ENCODE measurements at regions not wholly inside any gene's neighbourhood (a gene's known extent, or its start where the extent isn't known, plus 50 kb on each side); places are given as distances from the start of the nearest gene placed in this dataset.
"Not testable (repeated sequence)": the region's sequence is repeated elsewhere in the genome, so short reads cannot be mapped to it uniquely, and the experiment has no call there.

DNA sequence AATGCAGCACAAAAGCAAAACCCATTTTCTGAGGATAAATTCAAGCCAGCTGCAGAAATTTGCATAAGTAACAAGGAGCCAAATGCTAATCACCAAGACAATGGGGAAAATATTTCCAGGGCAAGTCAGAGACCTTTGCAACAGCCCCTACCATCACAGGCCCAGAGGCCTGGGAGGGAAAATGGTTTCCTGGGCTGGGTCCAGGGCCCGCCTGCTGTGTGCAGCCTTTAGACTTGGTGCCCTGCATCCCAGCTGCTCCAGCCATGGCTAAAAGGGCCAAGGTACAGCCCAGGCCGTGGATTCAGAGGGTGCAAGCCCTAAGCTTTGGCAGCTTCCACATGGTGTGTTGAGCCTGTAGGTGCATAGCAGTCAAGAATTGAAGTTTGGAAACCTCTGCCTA, 309.5 kb upstream of the SGCG start:
- no peak for DNase-seq

- DNase-seq, result no peak
Measured at GRCh38 chr13:22874839-22875238, 305.9 kb upstream of the SGCG start.

- DNase-seq, result no peak
Measured at GRCh38 chr13:22877421-22877820, 303.4 kb upstream of the SGCG start.

DNA sequence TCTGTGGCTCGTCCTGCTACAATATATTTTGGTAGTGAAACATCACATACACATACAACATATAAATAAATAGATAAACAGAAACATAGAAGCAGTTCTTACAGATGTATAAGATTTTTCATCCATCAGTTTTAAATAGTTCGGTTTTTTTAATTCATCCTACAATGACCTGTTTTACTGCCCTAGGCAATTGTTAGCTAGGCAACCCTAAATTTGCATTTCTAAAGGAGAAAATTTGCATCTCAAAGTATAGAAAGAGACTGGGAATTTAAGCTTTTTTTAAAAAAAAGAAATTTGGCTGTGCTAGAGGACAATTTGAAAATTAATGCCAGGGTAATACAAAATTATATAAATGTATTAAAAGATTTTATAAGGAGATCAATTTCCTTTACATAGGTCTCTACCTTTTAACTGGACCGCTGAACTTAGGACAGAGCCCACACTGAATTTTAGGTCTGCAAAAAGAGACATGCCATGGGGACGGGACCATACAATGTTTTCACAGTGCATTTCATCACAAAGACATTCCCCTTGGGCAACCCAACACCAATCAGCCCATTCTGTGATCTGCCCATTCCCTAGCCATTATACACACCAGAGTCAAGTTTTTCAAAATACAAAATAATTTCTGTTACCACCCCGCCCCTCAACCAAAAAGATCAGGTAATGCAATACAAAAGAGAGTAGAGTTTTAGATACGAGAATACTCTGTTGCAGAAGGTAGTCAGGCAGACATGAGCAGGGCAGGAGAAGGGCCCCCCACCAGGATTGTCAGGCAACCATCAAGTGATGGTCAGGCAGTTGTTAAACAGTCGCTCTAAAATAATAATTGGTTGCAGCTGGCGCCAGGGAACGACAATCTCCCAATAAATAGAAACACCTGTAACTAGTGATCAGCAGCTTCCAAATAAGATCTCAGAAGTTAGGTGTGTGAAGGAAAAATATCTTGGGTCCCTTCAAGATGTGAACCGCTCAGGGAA, 299.7 kb upstream of the SGCG start:
- DNase-seq, result no peak

DNA sequence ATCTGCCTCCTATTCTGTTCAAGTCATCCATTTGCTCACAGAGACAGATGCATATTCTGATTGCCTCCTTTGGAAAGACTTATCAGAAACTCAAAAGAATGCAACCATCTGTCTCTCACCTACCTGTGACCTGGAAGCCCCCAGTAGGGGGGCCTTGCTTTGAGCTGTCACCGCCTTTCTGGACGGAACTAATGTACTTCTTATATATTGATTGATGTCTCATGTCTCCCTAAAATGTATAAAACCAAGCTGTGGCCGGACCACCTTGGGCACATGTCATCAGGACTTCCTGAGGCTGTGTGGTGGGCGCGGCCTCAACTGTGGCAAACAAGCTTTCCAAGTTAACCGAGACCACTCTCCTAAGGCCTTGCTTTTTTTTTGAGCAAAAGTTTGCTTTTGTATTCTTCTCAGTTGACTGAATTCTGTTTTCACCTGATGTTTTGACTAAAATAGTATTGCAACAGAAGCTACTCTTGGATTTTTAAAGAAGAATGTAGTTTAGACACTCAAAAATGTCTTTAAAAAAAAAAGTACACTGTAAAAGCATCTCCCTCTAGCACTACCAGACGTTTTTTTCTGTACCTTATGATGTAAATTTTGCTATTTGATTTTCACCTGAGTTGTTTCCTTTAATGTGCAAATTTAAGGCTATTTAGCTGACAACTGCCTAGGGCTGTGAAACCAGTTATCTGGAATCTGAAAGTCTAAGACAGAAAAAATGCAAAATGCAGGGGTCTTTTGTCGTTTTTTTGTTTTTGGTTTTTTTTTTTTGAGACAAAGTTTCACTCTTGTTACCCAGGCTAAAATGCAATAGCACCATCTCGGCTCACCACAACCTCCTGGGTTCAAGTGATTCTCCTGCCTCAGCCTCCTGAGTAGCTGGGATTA, 298.8 kb upstream of the SGCG start:
- not testable (repeated sequence) for DNase-seq

- no peak for DNase-seq
Measured at GRCh38 chr13:22883262-22883840, 297.4 kb upstream of the SGCG start.

GRCh38 chr13:22883956-22884355, 296.8 kb upstream of the SGCG start:
- DNase-seq, result no peak

- not testable (repeated sequence) for DNase-seq
Measured at GRCh38 chr13:22886061-22886460, 294.7 kb upstream of the SGCG start.

- not testable (repeated sequence) for DNase-seq
Measured at GRCh38 chr13:22889376-22889775, 291.4 kb upstream of the SGCG start.

DNA sequence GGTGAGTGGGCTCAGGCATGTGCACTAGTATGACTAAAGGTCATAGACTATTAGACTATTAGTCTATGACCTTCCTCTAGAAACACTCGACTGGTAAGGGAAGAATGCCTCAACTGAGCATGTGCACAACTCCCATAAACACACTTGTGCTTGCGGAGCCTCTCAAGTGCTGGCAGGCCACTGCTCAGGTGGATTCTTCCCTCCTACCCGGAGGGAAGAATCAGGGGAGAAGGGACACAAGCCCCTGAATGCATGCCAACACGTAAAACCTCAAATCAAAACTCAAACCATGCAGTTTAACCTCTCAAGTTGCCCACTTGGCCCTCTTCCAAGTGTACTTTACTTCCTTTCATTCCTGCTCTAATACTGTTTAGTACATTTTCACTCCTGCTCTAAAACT, 287.6 kb upstream of the SGCG start:
- no peak for DNase-seq

DNA sequence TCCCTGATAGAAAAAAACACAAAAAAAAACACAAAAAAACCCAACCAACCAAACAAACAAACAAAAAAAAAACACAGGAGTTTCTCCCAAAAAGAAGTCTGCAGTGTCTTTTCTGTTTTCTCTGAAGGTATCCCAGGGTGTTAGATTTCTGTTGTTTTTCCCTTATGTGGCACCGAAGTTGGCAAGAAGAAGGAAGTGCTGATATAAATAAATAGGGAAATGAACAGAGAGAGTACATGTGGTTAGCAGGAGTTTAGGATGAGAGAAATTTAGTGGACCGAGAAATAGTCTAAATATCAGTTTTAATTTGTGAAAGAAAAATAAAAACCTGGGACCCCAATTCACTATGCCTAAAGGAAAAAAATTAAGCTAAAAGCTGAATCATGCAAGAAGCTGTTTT, 287.0 kb upstream of the SGCG start:
- DNase-seq, result no peak

DNA sequence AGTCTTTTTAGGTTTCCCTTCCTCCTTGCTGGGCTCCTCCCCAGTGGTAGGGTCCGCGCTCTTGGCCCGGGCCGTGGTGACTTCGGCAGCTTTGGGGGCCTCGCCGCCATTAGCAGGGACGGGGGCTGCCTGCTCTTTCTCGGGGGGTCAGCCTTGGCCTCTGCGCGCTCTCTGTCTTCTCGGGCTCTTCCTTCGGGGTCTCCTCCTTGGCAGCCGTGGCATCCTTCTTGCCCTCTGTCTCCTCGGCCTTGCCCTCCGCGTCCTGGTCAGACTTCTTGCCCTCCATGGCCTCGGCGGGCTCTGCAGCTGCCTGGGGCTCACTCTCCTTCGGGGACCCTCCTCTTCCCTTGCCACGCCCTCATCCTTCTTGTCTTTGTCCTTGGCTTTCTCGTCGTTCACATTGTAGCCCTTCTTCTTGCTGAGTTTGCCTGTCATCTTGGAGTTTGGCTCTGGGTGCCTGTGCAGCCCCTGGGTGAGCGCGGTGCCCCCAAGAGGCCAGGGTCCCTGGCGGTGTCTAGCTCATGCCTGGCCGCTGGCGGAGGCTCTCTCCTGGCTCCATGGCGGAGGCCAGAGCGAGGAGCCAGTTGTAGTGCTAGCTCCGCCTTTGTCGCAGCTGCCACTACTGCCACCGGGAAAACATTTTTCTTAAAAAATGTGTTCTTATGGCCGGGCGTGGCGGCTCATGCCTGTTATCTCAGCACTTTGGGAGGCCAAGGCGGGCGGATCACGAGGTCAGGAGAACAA, 283.0 kb upstream of the SGCG start:
- no peak for DNase-seq

DNA sequence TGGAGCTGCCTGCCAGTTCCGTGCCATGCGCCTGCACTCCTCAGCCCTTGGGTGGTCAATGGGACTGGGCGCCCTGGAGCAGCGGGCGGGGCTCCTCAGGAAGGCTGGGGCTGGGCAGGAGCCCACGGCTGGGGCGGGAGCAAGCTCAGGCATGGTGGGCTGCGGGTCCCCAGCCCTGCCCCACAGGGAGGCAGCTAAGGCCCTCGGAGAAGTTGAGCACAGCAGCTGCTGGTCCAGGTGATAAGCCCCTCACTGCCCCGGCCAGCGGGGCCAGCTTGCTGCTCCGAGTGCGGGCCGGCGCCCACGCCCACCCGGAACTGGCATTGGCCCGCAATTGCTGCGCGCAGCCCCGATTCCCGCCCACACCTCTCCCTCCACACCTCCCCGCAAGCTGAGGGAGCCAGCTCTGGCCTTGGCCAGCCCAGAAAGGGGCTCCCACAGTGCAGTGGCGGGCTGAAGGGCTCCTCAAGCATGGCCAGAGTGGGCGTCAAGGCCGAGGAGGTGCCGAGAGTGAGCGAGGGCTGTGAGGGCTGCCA, 280.3 kb upstream of the SGCG start:
- not testable (repeated sequence) for DNase-seq

GRCh38 chr13:22903301-22903700, 277.5 kb upstream of the SGCG start:
- no peak for DNase-seq

GRCh38 chr13:22903925-22904324, 276.9 kb upstream of the SGCG start:
- DNase-seq, result no peak

GRCh38 chr13:22915442-22916082, 265.2 kb upstream of the SGCG start:
- no peak for DNase-seq

- DNase-seq, result not testable (repeated sequence)
Measured at GRCh38 chr13:22916276-22916675, 264.5 kb upstream of the SGCG start.

DNA sequence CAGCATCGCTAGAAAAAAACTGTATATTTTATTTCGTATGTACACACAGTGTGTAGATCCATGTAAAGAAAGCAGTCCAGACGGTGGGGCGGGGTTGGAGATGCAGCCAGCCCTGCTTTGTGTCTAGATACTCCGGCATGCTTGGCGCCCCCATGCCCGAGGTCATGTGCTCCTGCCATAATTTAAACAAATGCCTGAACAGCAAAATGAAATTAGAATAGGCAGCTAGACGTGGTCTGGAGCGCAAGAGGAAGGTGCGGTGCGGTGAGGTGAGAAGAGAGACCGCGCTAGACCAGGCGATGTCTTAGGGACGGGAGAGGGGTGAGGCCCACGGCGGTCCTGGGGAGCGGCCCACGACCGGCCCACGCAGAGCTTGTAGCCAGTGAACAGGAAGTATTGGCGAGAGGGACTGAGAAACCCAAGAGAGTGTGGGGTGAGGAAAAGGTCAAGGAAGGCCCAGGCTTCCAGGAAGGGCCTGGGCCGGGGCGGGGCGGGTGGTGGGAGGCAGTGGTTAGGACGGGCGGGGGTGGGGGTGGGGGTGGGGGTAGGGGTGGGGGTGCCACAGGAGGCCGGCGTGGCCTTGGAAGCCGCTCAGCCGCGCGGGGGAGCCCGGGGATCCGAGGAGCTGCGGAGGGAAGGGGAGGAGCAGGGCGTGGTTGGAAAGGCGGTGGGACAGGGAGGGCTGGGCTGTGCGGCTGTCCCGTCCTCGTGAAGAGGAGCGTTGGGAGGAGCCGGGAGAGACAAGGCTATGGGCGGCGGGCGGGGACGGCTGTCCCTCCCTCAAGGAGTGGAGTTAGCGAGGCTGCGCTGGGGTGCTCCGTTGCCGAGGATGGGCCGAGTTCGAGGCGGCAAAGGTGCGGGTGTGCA, 254.7 kb upstream of the SGCG start:
- no peak for DNase-seq

DNA sequence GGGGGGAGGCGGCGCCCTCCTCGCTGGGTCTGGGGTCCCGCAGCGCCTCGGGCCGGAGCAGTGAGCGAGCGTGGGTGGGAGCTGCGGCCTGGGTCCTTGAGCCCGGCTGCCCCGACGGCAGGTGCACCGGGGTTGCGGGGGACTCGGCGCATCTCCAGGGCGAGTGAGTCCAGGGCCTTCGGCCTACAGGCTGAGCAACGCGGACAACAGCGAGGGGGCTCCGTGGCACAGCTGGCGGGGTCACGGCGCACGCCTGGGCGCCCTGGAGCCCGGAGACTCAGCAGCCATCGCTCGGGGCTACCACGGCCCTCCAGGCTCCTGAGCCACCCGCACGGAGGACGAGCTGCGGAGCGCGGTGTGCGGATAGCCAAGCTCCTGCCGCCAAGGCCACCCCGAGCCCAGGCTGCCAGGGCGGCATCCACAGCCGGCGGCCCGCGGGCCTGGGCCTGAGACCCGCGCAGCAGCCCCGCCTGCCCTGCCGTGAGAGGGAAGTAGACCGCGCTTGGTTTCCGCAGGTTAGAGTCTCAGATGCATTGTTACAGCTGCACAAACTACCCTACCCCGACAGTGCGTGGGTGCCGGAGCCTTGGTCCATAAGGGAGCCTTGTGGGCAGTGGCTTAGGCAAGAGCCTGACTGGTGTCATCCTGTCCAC, 253.9 kb upstream of the SGCG start:
- DNase-seq, result no peak

DNA sequence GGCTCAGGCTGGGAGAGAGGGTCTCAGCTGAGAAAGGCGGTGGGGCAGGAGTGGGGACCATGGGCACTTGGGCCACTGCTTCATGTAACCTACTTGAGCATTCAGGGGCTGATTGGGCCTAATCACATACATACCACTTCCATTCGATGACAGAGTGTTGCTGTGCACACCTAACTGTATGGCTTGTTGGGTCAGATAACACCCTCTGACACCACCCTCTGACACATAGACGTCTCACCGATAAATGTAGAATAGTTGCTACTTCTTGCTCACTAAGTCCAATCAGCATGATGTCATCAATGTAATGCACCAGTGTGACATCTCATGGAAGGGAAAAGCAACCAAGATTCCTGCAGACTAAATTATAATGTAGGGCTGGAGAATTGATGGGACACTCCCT, 252.9 kb upstream of the SGCG start:
- DNase-seq, result not testable (repeated sequence)

All from CD4-positive, alpha-beta T cell treated with Interleukin-1 beta for 1 hour (primary cell).